ENCODE measurements at regions not wholly inside any gene's neighbourhood (a gene's known extent, or its start where the extent isn't known, plus 50 kb on each side); places are given as distances from the start of the nearest gene placed in this dataset.
A peak's percentile ranks its signal among the peaks of the same experiment; 100 is the strongest.

- no peaks in the 10 kb centered on the region for H3K4me1 Mint-ChIP-seq
- DNase-seq (no peak), ATAC-seq (no peak)
- H3K9me3 Mint-ChIP-seq = no peaks in the 10 kb centered on the region
- no peak overlapping the region for H3K4me3 Mint-ChIP-seq
- H3K27me3 Mint-ChIP-seq = peaks cover 15% of the 10 kb centered on the region
- H3K27ac Mint-ChIP-seq = no peak overlapping the region
These were observed 191.9 kb upstream of the GAS1 start for GRCh38 chr9:87139099-87139730.

GRCh38 chr9:87140142-87140541 is 192.8 kb upstream of the GAS1 start:
- no peak for ATAC-seq
- Mint-ChIP-seq H3K9me3 (no peaks in the 10 kb centered on the region), H3K27me3 (peaks cover 23% of the 10 kb centered on the region)

GRCh38 chr9:87140605-87141109 is 193.4 kb upstream of the GAS1 start:
- H3K27me3 Mint-ChIP-seq = peaks cover 23% of the 10 kb centered on the region
- no peak for DNase-seq
- no peak overlapping the region for H3K27ac Mint-ChIP-seq
- H3K9me3 Mint-ChIP-seq = no peaks in the 10 kb centered on the region
- no peak for ATAC-seq
- no peaks in the 10 kb centered on the region for H3K4me1 Mint-ChIP-seq
- no peak overlapping the region for H3K4me3 Mint-ChIP-seq

More at GRCh38 chr9:87140142-87140541, 192.8 kb upstream of the GAS1 start:
- H3K27ac Mint-ChIP-seq = peak overlapping the region in 1 of 2 donors; percentile 19
- no peak for DNase-seq
- H3K4me1 Mint-ChIP-seq = no peaks in the 10 kb centered on the region
- no peak overlapping the region for H3K4me3 Mint-ChIP-seq

GRCh38 chr9:87141124-87141523 is 193.8 kb upstream of the GAS1 start:
- Mint-ChIP-seq H3K9me3 (no peaks in the 10 kb centered on the region), H3K27ac (no peak overlapping the region), H3K4me1 (no peaks in the 10 kb centered on the region), H3K27me3 (peaks cover 23% of the 10 kb centered on the region), H3K4me3 (no peak overlapping the region)
- DNase-seq = no peak
- no peak for ATAC-seq

- H3K4me3 Mint-ChIP-seq = no peak overlapping the region
- peaks cover 6% of the 10 kb centered on the region for H3K4me1 Mint-ChIP-seq
- peaks cover 68% of the 10 kb centered on the region for H3K27me3 Mint-ChIP-seq
- no peaks in the 10 kb centered on the region for H3K9me3 Mint-ChIP-seq
- no peak overlapping the region for H3K27ac Mint-ChIP-seq
- no peak for ATAC-seq
- DNase-seq = no peak
These were observed 199.6 kb upstream of the GAS1 start for GRCh38 chr9:87146933-87147332.

GRCh38 chr9:87147839-87148238 is 200.5 kb upstream of the GAS1 start:
- peaks cover 62% of the 10 kb centered on the region for H3K27me3 Mint-ChIP-seq
- no peaks in the 10 kb centered on the region for H3K9me3 Mint-ChIP-seq
- DNase-seq = no peak
- peaks cover 6% of the 10 kb centered on the region for H3K4me1 Mint-ChIP-seq
- no peak for ATAC-seq
- no peak overlapping the region for H3K27ac Mint-ChIP-seq
- no peak overlapping the region for H3K4me3 Mint-ChIP-seq

GRCh38 chr9:87148331-87149104 is 201.2 kb upstream of the GAS1 start:
- no peak for DNase-seq

GRCh38 chr9:87149799-87150198 is 202.5 kb upstream of the GAS1 start:
- no peak overlapping the region for H3K27ac Mint-ChIP-seq
- DNase-seq (no peak), ATAC-seq (no peak)
- no peak overlapping the region for H3K4me3 Mint-ChIP-seq
- peaks cover 6% of the 10 kb centered on the region for H3K4me1 Mint-ChIP-seq
- peaks cover 56% of the 10 kb centered on the region for H3K27me3 Mint-ChIP-seq
- H3K9me3 Mint-ChIP-seq = no peaks in the 10 kb centered on the region

More at GRCh38 chr9:87148331-87149104, 201.2 kb upstream of the GAS1 start:
- Mint-ChIP-seq H3K27ac (peak overlapping the region in 1 of 2 donors; percentile 76), H3K27me3 (peaks cover 62% of the 10 kb centered on the region), H3K4me3 (peak overlapping the region; percentile 67 to 83), H3K9me3 (no peaks in the 10 kb centered on the region), H3K4me1 (peaks cover 6% of the 10 kb centered on the region)
- ATAC-seq = no peak

GRCh38 chr9:87152256-87152655 is 204.9 kb upstream of the GAS1 start:
- Mint-ChIP-seq H3K4me3 (no peak overlapping the region), H3K9me3 (no peaks in the 10 kb centered on the region), H3K27ac (no peak overlapping the region), H3K27me3 (peaks cover 53% of the 10 kb centered on the region), H3K4me1 (peaks cover 6% of the 10 kb centered on the region)
- DNase-seq = no peak
- ATAC-seq = no peak

GRCh38 chr9:87156247-87156646 is 208.9 kb upstream of the GAS1 start:
- Mint-ChIP-seq H3K27ac (no peak overlapping the region), H3K4me1 (no peaks in the 10 kb centered on the region), H3K9me3 (no peaks in the 10 kb centered on the region), H3K4me3 (no peak overlapping the region), H3K27me3 (peaks cover 13% of the 10 kb centered on the region)
- ATAC-seq = no peak
- no peak for DNase-seq

- Mint-ChIP-seq H3K9me3 (no peaks in the 10 kb centered on the region), H3K27me3 (peaks cover 8% of the 10 kb centered on the region), H3K4me3 (no peak overlapping the region), H3K4me1 (no peaks in the 10 kb centered on the region), H3K27ac (no peak overlapping the region)
- ATAC-seq (no peak), DNase-seq (no peak)
These were observed 210.2 kb upstream of the GAS1 start for GRCh38 chr9:87157366-87158031.

- Mint-ChIP-seq H3K4me3 (no peak overlapping the region), H3K4me1 (no peaks in the 10 kb centered on the region), H3K27ac (no peak overlapping the region), H3K9me3 (no peaks in the 10 kb centered on the region), H3K27me3 (peaks cover 8% of the 10 kb centered on the region)
- no peak for ATAC-seq
- no peak for DNase-seq
These were observed 211.5 kb upstream of the GAS1 start for GRCh38 chr9:87158765-87159164.

- Mint-ChIP-seq H3K27me3 (peaks cover 6% of the 10 kb centered on the region), H3K9me3 (no peaks in the 10 kb centered on the region), H3K4me3 (no peak overlapping the region), H3K27ac (peak overlapping the region in 1 of 2 donors; percentile 47), H3K4me1 (no peaks in the 10 kb centered on the region)
- DNase-seq (no peak), ATAC-seq (no peak)
These were observed 213.1 kb upstream of the GAS1 start for GRCh38 chr9:87160148-87161102.

- H3K4me3 Mint-ChIP-seq = no peak overlapping the region
- peaks cover 26% of the 10 kb centered on the region for H3K27me3 Mint-ChIP-seq
- H3K4me1 Mint-ChIP-seq = no peaks in the 10 kb centered on the region
- H3K9me3 Mint-ChIP-seq = no peaks in the 10 kb centered on the region
- no peak for ATAC-seq
- no peak overlapping the region for H3K27ac Mint-ChIP-seq
- DNase-seq = no peak
These were observed 219.9 kb upstream of the GAS1 start for GRCh38 chr9:87167161-87167560.

GRCh38 chr9:87167582-87167981 is 220.3 kb upstream of the GAS1 start:
- no peaks in the 10 kb centered on the region for H3K9me3 Mint-ChIP-seq
- H3K27ac Mint-ChIP-seq = no peak overlapping the region
- DNase-seq (no peak), ATAC-seq (no peak)
- no peak overlapping the region for H3K4me3 Mint-ChIP-seq
- H3K27me3 Mint-ChIP-seq = peaks cover 26% of the 10 kb centered on the region
- H3K4me1 Mint-ChIP-seq = no peaks in the 10 kb centered on the region

Data from stimulated activated naive CD8-positive, alpha-beta T cell treated with anti-CD3 and anti-CD28 coated beads, Interleukin-15, amount 100 ng/mL, for 72 hours (primary cell).